Neutrophil (primary cell): ENCODE measurements at regions not wholly inside any gene's neighbourhood (a gene's known extent, or its start where the extent isn't known, plus 50 kb on each side); places are given as distances from the start of the nearest gene placed in this dataset.

Source experiments
- H3K27ac ChIP-seq: fragments of 200-600 bp; sonication (generic); 2 replicates; pipeline ENCODE4 v1.5.1; 2016; ENCODE audit warnings: mild to moderate bottlenecking, moderate library complexity
- H3K27me3 ChIP-seq: fragments of 200-600 bp; sonication (generic); 2 replicates; pipeline ENCODE4 v1.6.0; 2016; ENCODE audit warnings: mild to moderate bottlenecking
- H3K36me3 ChIP-seq: fragments of 200-600 bp; sonication (generic); 2 replicates; pipeline ENCODE4 v1.5.1; 2017
- H3K4me1 ChIP-seq, 2 experiments: fragments of 200-600 bp in 1 of 2; sonication (generic) in 1 of 2; 1 replicate in 1 of 2; 2 replicates in 1 of 2; pipeline versions ENCODE4 v1.5.1 to v1.6.1; 2013 to 2016; ENCODE audit warnings: low read depth in 1 of 2, low read length in 1 of 2, mild to moderate bottlenecking in 1 of 2, moderate library complexity in 1 of 2; ENCODE audit not compliant: control insufficient read depth in 1 of 2, insufficient read depth in 1 of 2
- H3K4me3 ChIP-seq, 2 experiments: fragments of 200-600 bp in 1 of 2; sonication (generic) in 1 of 2; 1 replicate in 1 of 2; 2 replicates in 1 of 2; pipeline ENCODE4 v1.5.1; 2013 to 2016; ENCODE audit warnings: low read depth in 1 of 2, low read length in 1 of 2, mild to moderate bottlenecking in 1 of 2, moderate library complexity in 1 of 2
- H3K9me3 ChIP-seq: fragments of 200-600 bp; sonication (generic); 2 replicates; pipeline ENCODE4 v1.5.1; 2016
- CTCF ChIP-seq: fragments of 200-600 bp; sonication (generic); IDR thresholded peaks from 2 replicates; pipeline ENCODE4 v1.5.1; 2016; ENCODE audit warnings: antibody characterized with exemption

GRCh38 chr11:92505689-92506088 lies 281.1 kb downstream of the FAT3 start:
- H3K4me1 ChIP-seq = no peaks in the 10 kb centered on the region

GRCh38 chr11:92506809-92507336 lies 282.3 kb downstream of the FAT3 start:
- no peaks in the 10 kb centered on the region for H3K4me1 ChIP-seq
- H3K4me3 ChIP-seq = no peak overlapping the region
- H3K27ac ChIP-seq = no peak overlapping the region
- no peaks in the 10 kb centered on the region for H3K27me3 ChIP-seq
- TF ChIP-seq CTCF = no peak
- no peaks in the 10 kb centered on the region for H3K36me3 ChIP-seq
- no peaks in the 10 kb centered on the region for H3K9me3 ChIP-seq

More at GRCh38 chr11:92505689-92506088, 281.1 kb downstream of the FAT3 start:
- Histone ChIP-seq H3K9me3 (no peaks in the 10 kb centered on the region), H3K27ac (no peak overlapping the region), H3K27me3 (no peaks in the 10 kb centered on the region), H3K36me3 (no peaks in the 10 kb centered on the region), H3K4me3 (no peak overlapping the region)
- no peak for TF ChIP-seq CTCF

GRCh38 chr11:92510591-92510990 lies 286.0 kb downstream of the FAT3 start:
- Histone ChIP-seq H3K27ac (no peak overlapping the region), H3K36me3 (no peaks in the 10 kb centered on the region), H3K4me1 (no peaks in the 10 kb centered on the region), H3K4me3 (no peak overlapping the region), H3K9me3 (no peaks in the 10 kb centered on the region), H3K27me3 (no peaks in the 10 kb centered on the region)
- no peak for TF ChIP-seq CTCF

GRCh38 chr11:92511522-92512203 lies 287.0 kb downstream of the FAT3 start:
- H3K27me3 ChIP-seq = no peaks in the 10 kb centered on the region
- H3K36me3 ChIP-seq = no peaks in the 10 kb centered on the region
- H3K9me3 ChIP-seq = no peaks in the 10 kb centered on the region
- no peak overlapping the region for H3K27ac ChIP-seq
- TF ChIP-seq CTCF = no peak
- H3K4me3 ChIP-seq = no peak overlapping the region
- no peaks in the 10 kb centered on the region for H3K4me1 ChIP-seq

- TF ChIP-seq CTCF = no peak
These were observed 287.6 kb downstream of the FAT3 start for GRCh38 chr11:92512204-92512569.

More at GRCh38 chr11:92512204-92512569, 287.6 kb downstream of the FAT3 start:
- Histone ChIP-seq H3K27me3 (no peaks in the 10 kb centered on the region), H3K36me3 (no peaks in the 10 kb centered on the region), H3K4me3 (no peak overlapping the region), H3K9me3 (no peaks in the 10 kb centered on the region), H3K4me1 (no peaks in the 10 kb centered on the region), H3K27ac (no peak overlapping the region)
